Loucy (cell line): ENCODE measurements at regions not wholly inside any gene's neighbourhood (a gene's known extent, or its start where the extent isn't known, plus 50 kb on each side); places are given as distances from the start of the nearest gene placed in this dataset.

ENCODE experiments used
- CTCF ChIP-seq: fragments of 200-600 bp; sonication (generic); conservative IDR thresholded peaks from 2 replicates; pipeline ENCODE4 v1.5.1; 2014; ENCODE audit warnings: mild to moderate bottlenecking, antibody characterized with exemption, low read length
- EZH2phosphoT487 ChIP-seq: fragments of 200-600 bp; IDR thresholded peaks from 2 replicates; pipeline ENCODE4 v1.6.1; 2018; ENCODE audit warnings: antibody characterized with exemption, mild to moderate bottlenecking, moderate library complexity, borderline replicate concordance

GRCh38 chr3:80586338-80586737 lies 818.5 kb upstream of the ROBO1 start:
- TF ChIP-seq CTCF (no peak), EZH2phosphoT487 (no peak)
